Tibial nerve (tissue), 4 donors: ENCODE measurements at regions not wholly inside any gene's neighbourhood (a gene's known extent, or its start where the extent isn't known, plus 50 kb on each side); places are given as distances from the start of the nearest gene placed in this dataset.

Experiments
- CTCF ChIP-seq, 5 experiments: fragments of 200-600 bp in 3 of 5; fragments of 450-650 bp in 2 of 5; sonication (generic) in 3 of 5; IDR thresholded peaks; one replicate each; pipeline ENCODE4 v1.5.1; 2016 to 2019; ENCODE audit warnings: antibody characterized with exemption in 5 of 5, mild to moderate bottlenecking in 3 of 5, moderate library complexity in 2 of 5
- EP300 ChIP-seq, 2 donors: sonication (generic); formaldehyde crosslinking; IDR thresholded peaks; one replicate each; pipeline ENCODE4 v1.6.1; 2017; ENCODE audit warnings: antibody characterized with exemption in 2 of 2, mild to moderate bottlenecking in 1 of 2
- POLR2A ChIP-seq, 2 donors: fragments of 450-650 bp; IDR thresholded peaks; one replicate each; pipeline ENCODE4 v1.6.1; 2017; ENCODE audit warnings: antibody characterized with exemption in 2 of 2, mild to moderate bottlenecking in 2 of 2, moderate library complexity in 2 of 2

GRCh38 chr2:217553679-217554078, 449.1 kb downstream of the TNS1 start:
- TF ChIP-seq POLR2A (IDR thresholded peaks at IDR 0.05) (no peak), CTCF (IDR thresholded peaks at IDR 0.05) (no peak), EP300 (IDR thresholded peaks at IDR 0.05) (no peak)
